Urinary bladder (tissue), 3 donors: ENCODE measurements at regions not wholly inside any gene's neighbourhood (a gene's known extent, or its start where the extent isn't known, plus 50 kb on each side); places are given as distances from the start of the nearest gene placed in this dataset.

Experiments used
- DNase-seq: peaks from one replicate; pipeline ENCODE4 v3.0.0-alpha.2; 2015; ENCODE audit errors: extremely low spot score
- H3K27ac ChIP-seq: one replicate; pipeline ENCODE4 v1.5.1; 2013; ENCODE audit warnings: low read depth, mild to moderate bottlenecking, moderate library complexity
- H3K36me3 ChIP-seq: one replicate; pipeline ENCODE4 v1.6.1; 2013; ENCODE audit warnings: mild to moderate bottlenecking, moderate library complexity; ENCODE audit not compliant: insufficient read depth
- H3K4me1 ChIP-seq: one replicate; pipeline ENCODE4 v1.6.1; 2013; ENCODE audit warnings: mild to moderate bottlenecking, moderate library complexity; ENCODE audit not compliant: insufficient read depth
- H3K4me3 ChIP-seq: one replicate; pipeline ENCODE4 v1.5.1; 2013; ENCODE audit warnings: low read depth, low read length
- WGBS: extraction: QIAGEN DNeasy Blood & Tissue Kit; methylation state at CpG from one replicate; pipeline ENCODE4 v1.1.7; 2013; 5-methylcytosine and 5-hydroxymethylcytosine counted together
- donor health status: healthy with polysubstance abuse.
- donor health status: healthy.

GRCh38 chr10:21092683-21093524 lies 195.8 kb upstream of the NEBL start:
- WGBS, result 55% methylated on average over 5 of the region's 5 CpGs
- H3K4me1 ChIP-seq, result no peaks in the 10 kb centered on the region

GRCh38 chr10:21090609-21091082 lies 193.5 kb upstream of the NEBL start:
- H3K36me3 ChIP-seq, result no peaks in the 10 kb centered on the region
- no peak overlapping the region for H3K27ac ChIP-seq
- H3K4me3 ChIP-seq, result no peak overlapping the region
- no peaks in the 10 kb centered on the region for H3K4me1 ChIP-seq
- no peak for DNase-seq
- WGBS, result 81% methylated on average over 6 of the region's 6 CpGs

More at GRCh38 chr10:21092683-21093524, 195.8 kb upstream of the NEBL start:
- Histone ChIP-seq H3K36me3 (no peaks in the 10 kb centered on the region), H3K27ac (no peak overlapping the region), H3K4me3 (no peak overlapping the region)
- DNase-seq, result no peak

GRCh38 chr10:21087476-21087875 lies 190.4 kb upstream of the NEBL start:
- no peak for DNase-seq
- Histone ChIP-seq H3K36me3 (no peaks in the 10 kb centered on the region), H3K4me1 (no peaks in the 10 kb centered on the region), H3K4me3 (no peak overlapping the region), H3K27ac (no peak overlapping the region)
- 85% methylated on average over 4 of the region's 4 CpGs for WGBS

GRCh38 chr10:21084700-21085099 lies 187.6 kb upstream of the NEBL start:
- Histone ChIP-seq H3K27ac (no peak overlapping the region), H3K4me3 (no peak overlapping the region), H3K4me1 (no peaks in the 10 kb centered on the region), H3K36me3 (no peaks in the 10 kb centered on the region)
- no peak for DNase-seq
- WGBS, result 94% methylated on average over 5 of the region's 5 CpGs

GRCh38 chr10:21083861-21084260 lies 186.8 kb upstream of the NEBL start:
- Histone ChIP-seq H3K27ac (no peak overlapping the region), H3K4me3 (no peak overlapping the region), H3K4me1 (no peaks in the 10 kb centered on the region), H3K36me3 (no peaks in the 10 kb centered on the region)
- no peak for DNase-seq
- WGBS, result 83% methylated on average over 3 of the region's 3 CpGs

- H3K36me3 ChIP-seq, result no peaks in the 10 kb centered on the region
- H3K4me3 ChIP-seq, result no peak overlapping the region
- DNase-seq, result no peak
- H3K4me1 ChIP-seq, result no peaks in the 10 kb centered on the region
- no peak overlapping the region for H3K27ac ChIP-seq
These were observed 185.1 kb upstream of the NEBL start for GRCh38 chr10:21082206-21082605.

- no peaks in the 10 kb centered on the region for H3K36me3 ChIP-seq
- DNase-seq, result no peak
- WGBS, result 48% methylated on average over 2 of the region's 2 CpGs
- H3K4me1 ChIP-seq, result no peaks in the 10 kb centered on the region
- no peak overlapping the region for H3K4me3 ChIP-seq
- no peak overlapping the region for H3K27ac ChIP-seq
These were observed 183.2 kb upstream of the NEBL start for GRCh38 chr10:21080261-21080660.

GRCh38 chr10:21079330-21079658 lies 182.2 kb upstream of the NEBL start:
- DNase-seq, result no peak
- Histone ChIP-seq H3K36me3 (no peaks in the 10 kb centered on the region), H3K4me3 (no peak overlapping the region), H3K27ac (no peak overlapping the region), H3K4me1 (no peaks in the 10 kb centered on the region)

- no peak for DNase-seq
- H3K27ac ChIP-seq, result no peak overlapping the region
- 54% methylated on average over 6 of the region's 6 CpGs for WGBS
- H3K4me3 ChIP-seq, result no peak overlapping the region
- H3K36me3 ChIP-seq, result no peaks in the 10 kb centered on the region
- H3K4me1 ChIP-seq, result no peaks in the 10 kb centered on the region
These were observed 181.6 kb upstream of the NEBL start for GRCh38 chr10:21078410-21079329.

GRCh38 chr10:21077681-21078080 lies 180.6 kb upstream of the NEBL start:
- DNase-seq, result no peak
- no peak overlapping the region for H3K27ac ChIP-seq
- H3K4me1 ChIP-seq, result no peaks in the 10 kb centered on the region
- WGBS, result 71% methylated on average over 5 of the region's 5 CpGs
- no peaks in the 10 kb centered on the region for H3K36me3 ChIP-seq
- no peak overlapping the region for H3K4me3 ChIP-seq

GRCh38 chr10:21076381-21076780 lies 179.3 kb upstream of the NEBL start:
- no peak for DNase-seq
- Histone ChIP-seq H3K4me3 (no peak overlapping the region), H3K4me1 (no peaks in the 10 kb centered on the region), H3K27ac (no peak overlapping the region), H3K36me3 (no peaks in the 10 kb centered on the region)
- WGBS, result 84% methylated on average over 4 of the region's 4 CpGs

GRCh38 chr10:21075880-21076279 lies 178.8 kb upstream of the NEBL start:
- H3K4me3 ChIP-seq, result no peak overlapping the region
- 92% methylated on average over 6 of the region's 6 CpGs for WGBS
- no peaks in the 10 kb centered on the region for H3K4me1 ChIP-seq
- no peak overlapping the region for H3K27ac ChIP-seq
- DNase-seq, result no peak
- no peaks in the 10 kb centered on the region for H3K36me3 ChIP-seq

GRCh38 chr10:21071001-21071673 lies 174.0 kb upstream of the NEBL start:
- Histone ChIP-seq H3K36me3 (no peaks in the 10 kb centered on the region), H3K4me1 (no peaks in the 10 kb centered on the region), H3K4me3 (no peak overlapping the region), H3K27ac (no peak overlapping the region)
- DNase-seq, result no peak
- WGBS, result 87% methylated on average over 3 of the region's 3 CpGs
